ENCODE measurements at regions not wholly inside any gene's neighbourhood (a gene's known extent, or its start where the extent isn't known, plus 50 kb on each side); places are given as distances from the start of the nearest gene placed in this dataset.

DNA sequence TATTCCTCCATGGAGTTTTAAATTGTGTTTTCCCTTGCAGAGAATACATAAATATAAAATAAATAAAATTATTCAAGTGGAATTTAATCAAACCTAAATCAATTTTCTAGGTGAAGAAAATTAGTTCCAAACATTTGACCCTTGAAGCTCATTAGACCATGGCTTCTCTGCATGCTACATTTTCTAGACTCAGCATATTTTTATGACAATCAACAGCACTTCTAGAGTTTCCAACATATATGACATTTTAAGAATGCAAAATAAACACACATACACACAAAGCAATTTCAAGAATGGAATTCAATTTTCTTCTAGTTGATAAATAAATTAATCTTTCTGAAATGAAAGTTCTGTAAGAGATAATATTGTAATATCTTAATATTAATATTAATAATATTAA lies 1083.9 kb upstream of the INTU start:
- DNase-seq, result no peak

DNA sequence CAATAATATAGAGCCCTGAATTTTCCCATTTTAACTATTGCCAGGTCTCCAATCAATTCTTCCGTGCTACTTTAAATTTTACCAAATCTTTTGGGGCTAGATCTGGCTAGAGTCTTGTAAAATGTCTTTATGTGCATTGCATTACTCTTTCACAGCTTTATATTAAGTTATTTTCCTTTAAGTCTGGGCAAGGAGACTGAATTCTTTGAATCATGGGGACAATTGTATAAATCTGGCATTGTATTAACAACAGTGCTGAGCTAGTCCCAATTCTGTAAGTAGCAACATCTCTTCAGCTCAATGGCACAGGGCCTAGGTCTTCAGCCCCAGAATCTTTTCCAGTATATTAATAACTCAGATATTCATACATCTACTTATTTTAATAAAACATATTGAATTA lies 1080.4 kb upstream of the INTU start:
- DNase-seq, result no peak

DNA sequence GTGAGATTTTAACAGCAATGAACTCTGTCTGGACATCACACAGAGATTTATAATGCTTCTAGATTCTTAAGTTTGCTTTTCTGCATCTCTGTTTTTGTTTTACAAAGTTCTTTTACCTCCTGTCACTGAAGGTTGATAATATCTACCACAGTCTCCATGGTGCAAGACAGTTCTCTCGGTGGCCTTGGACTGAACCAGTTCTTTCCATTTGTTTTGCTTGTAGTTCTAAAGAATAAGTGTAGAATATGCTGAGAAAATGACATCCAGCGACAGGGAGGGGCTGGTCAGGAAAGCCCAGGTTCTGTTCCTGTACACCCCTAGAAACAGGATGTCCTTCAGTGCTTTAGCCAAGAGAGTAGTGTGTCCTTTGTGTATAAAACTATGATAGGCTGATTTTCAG lies 1079.5 kb upstream of the INTU start:
- DNase-seq, result no peak

DNA sequence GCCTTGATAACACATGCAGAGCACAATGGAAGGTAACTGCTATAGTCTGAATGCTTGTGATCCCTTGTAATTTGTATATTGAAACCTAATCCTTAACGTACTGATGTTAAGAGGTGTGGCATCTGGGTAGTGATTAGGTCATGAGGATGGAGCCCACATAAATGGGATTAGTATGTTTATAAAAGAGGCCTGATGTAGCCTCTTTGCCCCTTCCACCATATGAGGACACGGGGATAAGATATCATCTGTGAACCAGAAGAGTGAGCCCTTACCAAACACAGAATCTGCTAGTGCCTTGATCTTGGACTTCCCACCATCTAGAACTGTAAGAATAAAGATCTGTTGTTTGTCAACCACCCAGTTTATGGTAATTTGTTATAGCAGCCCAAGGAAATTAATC lies 1074.2 kb upstream of the INTU start:
- no peak for DNase-seq

DNA sequence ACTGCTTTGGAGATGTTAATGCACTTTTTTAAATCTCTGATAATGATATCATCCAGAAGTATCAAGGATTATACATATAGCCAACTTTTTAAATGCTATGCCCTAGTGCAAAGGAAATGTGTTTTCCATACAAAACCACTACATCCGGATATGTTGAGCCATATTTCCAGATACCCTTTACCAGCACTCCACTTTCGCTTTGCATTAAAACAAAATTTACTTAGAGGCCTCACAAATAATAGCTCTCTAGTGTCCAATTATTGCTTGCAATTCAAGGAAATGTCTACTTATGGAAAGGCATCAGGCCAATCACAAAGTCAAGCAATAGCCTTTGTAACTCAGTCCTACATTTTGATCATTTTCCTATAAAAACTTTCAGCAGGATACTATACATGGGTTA lies 1072.8 kb upstream of the INTU start:
- DNase-seq, result no peak

DNA sequence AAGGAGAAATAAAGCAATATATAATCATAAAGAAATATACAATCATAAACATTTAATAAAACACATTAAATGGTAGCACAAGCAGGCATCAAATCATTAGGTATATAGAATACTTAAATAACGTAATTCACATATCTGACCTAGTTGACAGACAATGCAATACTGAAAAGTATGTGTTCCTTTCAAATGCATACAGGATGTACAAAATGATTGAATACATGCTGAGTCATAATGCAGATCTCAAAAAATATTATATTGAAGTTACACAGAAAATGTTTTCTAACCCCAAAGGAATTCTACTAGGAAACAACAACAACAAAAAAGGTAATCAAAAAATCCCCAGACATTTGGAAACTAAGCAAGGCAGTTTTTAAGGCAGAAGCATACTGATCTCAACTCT lies 1072.0 kb upstream of the INTU start:
- DNase-seq, result no peak

DNA sequence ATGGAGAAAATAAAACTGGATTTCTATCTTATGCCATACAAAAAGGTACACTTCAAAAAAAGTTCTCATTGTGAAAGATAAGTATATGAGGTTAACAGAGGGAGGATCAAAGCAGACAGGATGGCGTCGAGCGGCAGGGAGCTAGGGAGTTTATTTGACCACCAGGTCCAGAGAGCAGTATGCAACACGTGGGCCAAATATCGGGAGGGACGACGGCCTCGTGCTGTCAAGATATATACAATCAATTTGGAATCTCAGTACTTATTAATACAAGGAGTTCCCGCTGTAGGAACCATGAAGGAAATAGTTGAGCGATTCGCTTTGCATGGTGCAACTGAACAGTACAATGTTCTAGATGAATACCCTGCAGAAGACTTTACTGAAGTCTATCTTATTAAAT lies 1069.4 kb upstream of the INTU start:
- no peak for DNase-seq

DNA sequence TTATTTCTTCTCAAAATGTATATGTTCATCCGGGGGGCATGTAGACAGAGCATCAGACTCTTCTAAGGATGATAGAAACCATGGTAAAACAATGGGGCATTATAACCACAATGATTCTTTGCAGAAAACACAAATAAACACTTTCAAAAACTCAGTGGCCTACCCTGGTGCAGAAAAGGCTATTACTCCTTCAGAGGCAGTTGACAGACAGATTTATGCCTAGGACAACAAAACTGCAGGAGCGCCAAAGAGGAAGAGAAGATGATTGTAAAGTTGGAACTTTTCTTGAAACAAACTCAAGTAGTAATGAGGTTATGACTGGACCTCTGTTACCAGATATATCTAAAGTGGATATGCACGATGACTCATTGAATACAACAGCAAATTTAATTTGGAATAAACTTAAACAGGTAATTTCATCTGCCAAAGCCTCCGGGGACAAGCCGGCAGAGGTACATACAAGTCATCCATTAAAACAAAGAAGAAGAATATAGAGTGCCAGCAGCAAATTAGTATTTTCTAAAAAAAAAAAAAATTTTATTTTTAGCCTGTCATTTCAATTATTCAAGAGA lies 1068.4 kb upstream of the INTU start:
- DNase-seq, result no peak

DNA sequence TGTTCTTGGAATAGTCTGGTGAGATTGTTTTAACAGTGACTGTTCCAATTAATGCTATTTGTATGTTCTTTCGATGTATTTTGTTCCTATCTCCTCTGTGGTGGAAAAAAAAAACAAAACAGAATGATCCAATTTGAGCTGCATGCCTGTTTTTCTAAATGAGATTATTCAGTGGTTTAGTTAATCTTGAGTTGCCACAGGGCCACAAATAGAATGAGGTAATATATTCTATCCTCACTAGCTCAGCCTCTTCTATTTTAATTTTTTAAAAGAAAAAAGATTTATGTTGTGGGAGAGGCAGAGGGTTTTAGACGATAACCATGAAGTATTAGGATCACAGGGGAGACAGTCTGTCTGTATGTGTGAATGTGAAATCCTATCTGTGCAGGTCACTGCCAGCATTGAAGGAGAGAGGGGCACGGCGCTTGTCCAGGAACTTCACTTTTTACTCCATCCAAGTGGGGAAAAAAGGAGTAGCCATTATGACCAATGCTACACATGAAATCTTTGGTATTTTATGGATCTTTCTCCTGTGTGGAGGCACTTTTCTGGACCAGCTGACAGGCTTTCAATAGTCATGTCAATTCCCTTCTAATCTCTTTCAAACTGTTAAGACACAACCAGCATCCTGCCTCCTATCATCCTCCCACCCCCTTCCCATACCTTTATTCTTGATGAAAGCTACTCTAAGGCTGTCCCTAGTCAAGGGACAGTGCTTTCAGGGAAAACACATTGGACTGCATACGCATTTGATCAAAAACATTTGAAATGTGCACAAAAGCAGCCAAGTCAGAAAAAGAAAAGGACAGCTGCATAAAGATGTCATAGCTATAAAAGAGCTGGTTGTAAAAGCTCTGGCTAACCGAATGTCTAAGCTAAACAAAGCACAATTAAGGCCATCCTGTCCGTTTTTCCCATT lies 1063.8 kb upstream of the INTU start:
- DNase-seq, result no peak

DNA sequence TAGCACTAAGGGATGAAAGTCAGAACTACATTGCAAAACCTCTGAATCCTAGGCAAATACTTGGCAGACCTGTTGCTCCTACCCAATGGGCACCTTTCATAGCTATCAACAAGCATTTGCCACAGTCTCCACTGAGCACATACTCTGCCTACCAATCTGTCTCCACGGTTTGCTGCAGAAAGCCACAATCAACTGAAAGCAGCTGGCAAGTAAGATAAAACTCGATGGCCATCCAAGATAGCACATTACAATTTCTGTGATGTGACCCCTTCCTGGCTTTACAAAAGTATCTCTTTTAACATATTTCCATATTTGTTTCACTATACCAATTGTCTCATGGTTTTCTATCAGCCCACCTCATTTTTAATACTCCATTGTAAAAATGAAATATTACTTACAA lies 1060.5 kb upstream of the INTU start:
- DNase-seq, result no peak

DNA sequence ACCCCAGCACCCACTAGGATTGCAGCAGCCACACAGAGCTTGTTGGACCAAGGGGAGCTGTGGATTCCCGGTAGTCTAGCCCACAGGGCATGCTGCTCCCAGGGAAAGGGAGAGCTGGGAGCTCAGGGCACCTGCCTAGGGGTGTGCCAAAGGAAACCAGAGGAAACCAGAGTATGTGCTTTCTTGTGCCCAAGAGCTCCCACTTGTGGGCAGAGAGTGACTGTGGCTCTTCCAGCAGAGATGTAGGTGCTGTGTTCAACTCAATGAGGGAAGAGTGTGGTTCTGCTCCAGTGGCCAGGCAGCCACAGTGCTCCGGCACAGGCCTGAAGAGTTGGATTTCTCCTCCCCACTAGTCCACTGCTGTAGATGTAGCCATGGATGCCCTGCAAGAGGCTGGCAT lies 1050.0 kb upstream of the INTU start:
- DNase-seq, result no peak

DNA sequence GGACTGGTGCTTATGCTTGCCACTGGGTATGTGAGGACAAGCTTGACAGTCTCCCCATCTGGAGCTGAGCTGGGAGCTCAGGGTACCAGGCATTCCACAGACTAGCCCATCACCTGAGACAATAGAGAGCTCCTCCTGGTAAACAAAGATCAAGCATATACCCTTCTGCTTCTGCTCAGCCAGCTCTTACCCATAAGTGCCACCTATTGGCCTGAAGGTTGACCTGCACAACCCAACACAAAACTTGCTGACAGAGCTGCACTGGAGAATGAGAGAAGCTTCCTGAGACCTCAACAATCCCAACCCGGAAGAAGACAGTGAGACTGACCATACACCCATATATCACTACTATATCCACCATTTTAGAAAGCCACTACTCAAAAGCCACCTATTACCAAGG lies 1049.2 kb upstream of the INTU start:
- no peak for DNase-seq

DNA sequence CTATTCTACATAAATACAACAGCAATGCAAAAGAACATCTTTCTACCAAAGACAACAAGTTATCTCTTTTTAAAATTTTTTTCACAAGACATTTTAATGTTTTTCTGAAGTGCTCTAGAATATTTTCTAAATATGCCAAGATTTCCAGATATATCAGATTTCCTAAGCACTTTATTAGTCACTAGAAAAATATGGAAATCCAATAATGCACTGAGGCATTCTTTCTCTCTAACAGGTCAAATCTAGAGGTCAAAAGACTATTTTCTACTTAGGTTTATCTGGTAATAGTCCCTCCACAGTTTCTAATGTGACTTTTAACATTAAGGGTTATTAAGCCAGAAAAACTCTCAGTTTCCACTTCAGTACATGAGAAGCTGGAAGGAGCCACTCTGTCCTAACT lies 1041.2 kb upstream of the INTU start:
- DNase-seq, result no peak

DNA sequence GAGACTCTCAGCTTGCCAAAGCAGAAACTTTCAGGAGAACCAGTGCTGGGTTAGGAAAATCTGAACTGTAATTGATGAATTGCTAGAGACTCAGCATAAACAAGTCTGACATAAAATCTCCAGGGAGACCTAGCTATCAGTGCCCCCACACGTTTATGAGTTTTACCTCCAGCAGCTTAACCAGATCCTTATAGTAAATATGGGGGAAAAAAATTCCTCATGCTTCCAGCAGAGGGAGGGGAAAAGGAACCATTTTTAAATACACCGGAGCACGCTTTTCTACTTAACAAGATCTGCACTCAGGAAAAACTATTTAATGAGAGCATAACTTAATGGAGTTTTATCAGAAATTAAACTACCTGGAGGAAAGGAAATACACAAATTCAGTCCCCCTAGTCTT lies 1040.7 kb upstream of the INTU start:
- DNase-seq, result no peak

DNA sequence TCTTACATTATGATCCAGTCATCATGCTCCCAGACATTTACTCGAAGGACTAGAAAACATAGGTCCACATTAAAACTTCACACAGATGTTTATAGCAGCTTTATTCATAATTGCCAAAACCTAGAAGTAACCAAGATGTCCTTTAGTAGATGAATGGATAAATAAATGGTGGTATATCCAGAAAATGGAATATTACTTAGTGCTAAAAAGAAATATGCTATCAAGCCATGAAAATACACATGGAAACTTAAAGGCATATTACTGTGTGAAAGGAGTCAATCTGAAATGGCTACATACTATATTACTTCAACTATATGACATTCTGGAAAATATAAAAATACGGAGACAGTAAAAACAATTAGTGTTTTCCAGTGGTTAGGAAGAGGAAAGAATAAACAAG lies 1039.1 kb upstream of the INTU start:
- no peak for DNase-seq

DNA sequence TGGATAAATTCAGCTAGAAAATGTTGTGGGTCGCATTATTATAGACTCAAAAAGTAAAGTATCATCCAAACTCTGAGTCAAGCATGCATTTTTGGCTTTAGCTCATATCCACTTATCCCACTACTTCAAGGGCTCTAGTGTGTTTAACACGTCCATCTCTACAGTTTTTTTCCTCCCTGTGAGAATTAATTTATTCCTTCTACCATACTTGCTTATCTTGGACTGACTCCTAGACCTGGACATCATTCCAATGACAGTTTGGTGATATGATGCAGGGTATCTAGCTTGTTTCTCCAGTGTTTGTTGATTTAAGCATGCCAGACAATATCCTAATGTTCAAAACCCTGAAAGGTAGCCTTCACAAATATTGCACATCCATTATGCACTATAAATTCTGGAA lies 1037.1 kb upstream of the INTU start:
- no peak for DNase-seq

DNA sequence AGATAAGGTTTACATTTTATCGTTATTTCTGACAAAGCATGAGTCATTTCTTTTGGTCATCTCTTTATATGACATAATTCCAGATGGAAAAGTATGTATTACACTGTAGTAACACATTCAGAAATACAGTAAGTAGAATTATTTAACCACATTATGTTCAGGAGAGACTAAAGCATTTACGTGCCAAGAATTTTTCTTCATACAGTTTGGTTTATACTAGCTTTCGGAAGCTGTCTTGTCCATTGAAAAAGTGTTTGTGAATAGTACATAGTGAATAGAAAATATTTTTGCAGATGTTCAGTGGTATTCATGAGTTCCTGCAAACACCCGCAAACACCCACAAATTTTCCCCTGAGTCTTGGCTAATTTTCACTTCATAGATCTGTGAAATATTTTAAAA lies 1033.0 kb upstream of the INTU start:
- no peak for DNase-seq

DNA sequence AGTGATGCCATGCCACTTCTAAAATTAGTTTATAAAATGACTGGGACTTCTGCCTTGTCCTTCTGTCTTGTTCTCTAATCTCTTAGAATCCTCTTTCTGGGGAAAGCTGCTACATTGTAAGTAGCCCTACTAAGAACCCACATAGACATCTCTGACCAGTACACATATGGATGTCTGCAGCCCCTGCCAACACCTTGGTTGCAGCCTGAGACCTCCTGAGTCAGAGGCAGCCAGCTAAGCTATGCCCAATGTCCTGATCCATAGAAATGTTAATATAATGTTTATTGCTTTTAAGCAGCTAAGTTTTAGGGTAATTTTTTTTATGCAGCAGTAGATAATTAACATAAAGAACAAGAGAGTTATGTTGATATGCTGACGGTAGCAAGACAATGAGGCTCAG lies 1029.5 kb upstream of the INTU start:
- no peak for DNase-seq

DNA sequence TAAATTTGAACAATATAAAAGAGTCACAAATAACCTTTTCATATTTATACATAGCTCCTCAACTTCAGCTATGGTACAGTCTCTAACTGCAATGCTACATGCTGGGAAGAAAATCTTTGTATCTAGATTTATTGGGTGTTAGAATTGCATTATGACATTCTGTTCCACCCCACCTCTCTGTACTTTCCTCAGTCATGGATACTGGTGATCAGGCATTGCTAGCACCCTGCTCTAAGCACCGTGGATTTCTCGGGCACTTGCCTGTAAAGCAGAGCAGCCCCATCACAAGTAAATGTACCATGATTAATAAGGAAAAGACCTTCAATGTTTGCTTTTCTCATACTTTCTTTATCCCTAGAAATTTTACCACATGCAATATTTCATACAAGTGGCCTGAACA lies 1028.9 kb upstream of the INTU start:
- DNase-seq, result no peak

DNA sequence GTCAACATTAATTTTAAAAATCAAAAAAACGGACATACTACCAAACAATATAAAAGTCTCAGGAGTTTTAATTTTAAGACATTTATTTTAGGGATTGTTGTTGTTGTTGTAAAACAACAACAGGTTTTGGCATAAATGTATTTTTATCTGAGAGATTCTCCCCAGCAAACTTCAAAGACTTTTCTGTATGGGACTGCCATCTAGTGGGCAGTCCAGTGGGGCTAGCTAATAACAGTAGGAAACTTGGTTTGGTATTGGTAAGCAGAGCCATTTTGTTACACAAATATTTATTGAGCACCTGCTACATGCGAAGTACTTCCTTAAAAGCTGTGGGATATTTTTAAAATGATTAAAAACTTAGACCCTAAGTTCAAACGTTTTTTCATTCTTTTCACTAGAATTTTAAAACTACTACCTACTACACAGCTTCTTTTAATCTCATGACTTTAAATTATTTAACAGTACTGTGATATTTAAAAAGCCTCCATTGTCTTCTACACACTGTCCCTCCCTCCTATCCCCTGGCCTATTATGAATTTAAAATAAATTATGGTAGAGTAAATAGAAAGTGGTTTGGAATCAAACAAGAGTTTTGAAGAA lies 1028.4 kb upstream of the INTU start:
- no peak for DNase-seq

DNA sequence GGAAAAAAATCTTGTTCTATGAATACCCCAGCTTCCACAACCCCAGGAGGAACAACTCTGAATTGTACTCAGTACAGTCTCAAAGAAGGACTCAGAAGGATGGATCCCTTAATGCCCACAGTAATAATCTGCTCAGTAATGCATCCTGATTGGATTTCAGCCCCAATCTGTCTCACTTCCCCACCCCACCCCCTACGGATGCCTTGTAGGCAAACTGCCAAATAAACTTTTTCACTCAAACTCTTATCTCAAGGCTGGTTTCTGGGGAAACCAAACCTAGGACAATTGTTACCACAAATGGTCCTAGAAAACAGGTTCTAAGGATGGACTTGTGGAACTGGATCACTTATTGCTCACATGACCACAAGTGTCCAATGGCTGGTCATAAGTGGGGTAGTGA lies 1021.8 kb upstream of the INTU start:
- DNase-seq, result no peak

DNA sequence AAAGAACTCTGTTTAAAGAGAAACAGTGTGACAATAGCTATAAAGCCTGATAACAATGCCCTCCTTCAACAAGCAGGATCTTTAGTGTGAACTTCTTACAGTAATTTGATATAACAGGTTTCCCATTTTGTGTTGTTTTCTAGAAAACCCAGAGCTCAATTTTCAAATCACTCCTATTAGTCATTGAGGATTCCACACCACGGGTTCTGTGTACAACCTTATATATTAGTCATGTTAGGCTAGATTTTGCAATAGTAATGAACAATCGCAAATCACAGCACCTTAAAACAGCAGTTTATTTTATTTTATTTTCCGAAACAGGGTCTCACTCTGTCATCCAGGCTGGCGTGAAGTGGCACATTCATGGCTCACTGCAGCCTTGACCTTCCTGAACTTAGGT lies 1020.9 kb upstream of the INTU start:
- no peak for DNase-seq

DNA sequence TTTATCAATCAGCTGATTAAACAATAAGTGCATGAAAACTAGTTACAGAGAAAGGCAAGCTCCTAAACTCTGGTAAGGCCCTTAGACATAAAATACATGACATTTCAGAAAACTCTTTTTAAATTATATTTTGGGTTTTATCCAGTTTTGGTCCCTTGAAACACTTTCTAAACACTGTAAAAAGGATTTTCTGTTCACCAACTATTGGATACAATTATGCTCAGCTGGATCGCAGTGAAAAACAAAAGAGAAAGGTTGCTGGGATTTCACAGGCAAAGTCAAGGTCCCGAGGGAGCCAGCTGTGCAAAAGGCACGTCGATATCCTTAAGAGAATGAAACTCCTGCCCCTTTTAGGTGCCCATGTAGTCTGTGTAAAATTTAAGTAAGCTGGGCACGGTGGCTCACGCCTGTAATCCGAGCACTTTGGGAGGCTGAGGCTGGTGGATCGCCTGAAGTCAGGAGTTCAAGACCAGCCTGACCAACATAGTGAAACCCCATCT lies 1018.4 kb upstream of the INTU start:
- DNase-seq, result no peak

DNA sequence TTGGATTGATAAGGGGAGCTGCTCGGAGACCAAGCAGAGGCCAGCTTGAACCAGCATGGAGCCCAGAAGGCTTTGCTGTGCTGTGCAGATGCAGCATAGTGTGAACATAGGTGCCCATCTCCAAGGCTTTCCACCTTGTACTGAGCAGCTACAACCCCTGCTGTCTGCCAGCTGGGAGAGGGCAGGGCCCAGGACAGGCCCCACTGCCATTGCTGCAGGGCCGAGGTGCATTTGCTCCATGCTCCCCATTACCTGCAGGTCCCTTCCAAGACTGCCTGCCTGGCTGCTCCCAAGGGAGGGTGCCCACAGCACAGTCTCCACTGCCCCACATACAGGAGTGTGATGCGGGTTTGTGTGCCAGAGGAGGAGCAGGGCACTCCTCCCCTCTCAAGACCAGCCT lies 1016.0 kb upstream of the INTU start:
- no peak for DNase-seq

All from NCI-H1930 (cell line).